Fibroblast of lung (primary cell): ENCODE measurements at regions not wholly inside any gene's neighbourhood (a gene's known extent, or its start where the extent isn't known, plus 50 kb on each side); places are given as distances from the start of the nearest gene placed in this dataset.
A peak's percentile ranks its signal among the peaks of the same experiment; 100 is the strongest.

ENCODE experiments used
- DNase-seq, 2 donors: peaks; one replicate each; pipeline versions ENCODE4 v3.0.0 to v3.0.0-alpha.2; 2010; ENCODE audit warnings: low read depth in 2 of 2
- H2AFZ ChIP-seq: 2 replicates; pipeline ENCODE4 v1.5.1; 2012; ENCODE audit warnings: low read length, control low read depth, inconsistent platforms
- H3K27ac ChIP-seq: 2 replicates; pipeline ENCODE4 v1.5.1; 2011; ENCODE audit warnings: low read length, control low read depth; ENCODE audit not compliant: insufficient read depth
- H3K27me3 ChIP-seq: 2 replicates; pipeline ENCODE4 v1.5.1; 2011; ENCODE audit warnings: mild to moderate bottlenecking, low read length; ENCODE audit not compliant: control insufficient read depth, insufficient read depth
- H3K36me3 ChIP-seq: 2 replicates; pipeline ENCODE4 v1.5.1; 2011; ENCODE audit warnings: low read length; ENCODE audit not compliant: control insufficient read depth, insufficient read depth
- H3K4me1 ChIP-seq: 2 replicates; pipeline ENCODE4 v1.5.1; 2011; ENCODE audit warnings: low read length; ENCODE audit not compliant: control insufficient read depth, insufficient read depth; ENCODE audit errors: extremely low read depth
- H3K4me2 ChIP-seq: 2 replicates; pipeline ENCODE4 v1.5.1; 2011; ENCODE audit warnings: low read length, control low read depth; ENCODE audit not compliant: insufficient read depth; ENCODE audit errors: extremely low read depth
- H3K4me3 ChIP-seq, 4 experiments: fragments of 200-600 bp in 1 of 4; sonication (generic) in 1 of 4; replicated peaks in 1 of 4; 2 replicates each; pipeline ENCODE4 v1.5.1; 2011 to 2016; ENCODE audit warnings: low read length in 4 of 4, low read depth in 3 of 4, mild to moderate bottlenecking in 3 of 4, control low read depth in 2 of 4, inconsistent platforms in 1 of 4, mixed read lengths in 1 of 4; ENCODE audit not compliant: insufficient read depth in 1 of 4; ENCODE audit errors: control extremely low read depth in 1 of 4
- H3K79me2 ChIP-seq: 2 replicates; pipeline ENCODE4 v1.5.1; 2012; ENCODE audit warnings: mild to moderate bottlenecking, low read length, inconsistent platforms; ENCODE audit not compliant: control insufficient read depth, insufficient read depth
- H3K9ac ChIP-seq: 2 replicates; pipeline ENCODE4 v1.5.1; 2011; ENCODE audit warnings: mild to moderate bottlenecking, low read length, control low read depth; ENCODE audit not compliant: insufficient read depth
- H3K9me3 ChIP-seq: 2 replicates; pipeline ENCODE4 v1.5.1; 2012; ENCODE audit warnings: low read depth, low read length; ENCODE audit not compliant: control insufficient read depth, insufficient read depth
- H4K20me1 ChIP-seq: 2 replicates; pipeline ENCODE4 v1.5.1; 2011; ENCODE audit warnings: low read length; ENCODE audit not compliant: control insufficient read depth, insufficient read depth; ENCODE audit errors: extremely low read depth
- CTCF ChIP-seq, 2 donors: IDR thresholded peaks in 1 of 2; conservative IDR thresholded peaks in 1 of 2; 1 replicate in 1 of 2; 2 replicates in 1 of 2; pipeline ENCODE4 v1.5.1; 2011 to 2012; ENCODE audit warnings: low read length in 2 of 2, control low read depth in 1 of 2, inconsistent platforms in 1 of 2, low read depth in 1 of 2, mild to moderate bottlenecking in 1 of 2
- EZH2 ChIP-seq: IDR thresholded peaks from 2 replicates; pipeline ENCODE4 v1.5.1; 2012; ENCODE audit warnings: low read length, control low read depth, mild to moderate bottlenecking; ENCODE audit errors: missing control alignments

DNA sequence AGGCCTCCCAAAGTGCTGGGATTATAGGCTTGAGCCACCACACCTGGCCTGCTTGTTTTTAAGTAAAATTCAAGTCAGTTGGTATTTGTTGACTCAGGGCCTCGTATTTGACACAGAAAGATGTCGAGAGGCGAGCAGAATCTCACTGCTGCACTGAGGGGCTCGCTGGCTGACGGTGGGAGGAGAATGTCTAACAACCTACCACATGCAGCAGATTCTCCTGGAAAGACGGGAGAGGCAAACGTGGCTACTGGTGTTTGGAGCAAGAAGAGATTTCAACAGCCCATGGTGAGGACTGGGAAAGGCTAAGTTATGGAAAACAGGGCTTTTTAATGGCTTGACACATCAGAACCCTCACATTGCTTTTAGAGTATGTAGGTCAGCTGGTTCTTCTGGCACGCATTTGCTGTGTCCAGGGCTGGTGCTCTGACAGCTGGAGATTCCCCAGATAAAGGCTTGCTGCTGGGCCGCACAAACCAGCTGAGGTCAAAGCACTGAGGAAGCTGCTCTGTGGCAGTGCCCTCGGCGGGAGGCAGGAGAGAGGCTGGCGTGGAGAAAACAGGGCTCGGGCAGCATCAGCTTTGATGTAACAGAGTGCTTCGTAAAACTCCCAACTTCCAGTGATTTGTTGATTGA, 84.2 kb upstream of the FRMD1 start:
- TF ChIP-seq EZH2 (no peak), CTCF (conservative IDR thresholded peaks at IDR 0.05 in 1 of 2, IDR thresholded peaks at IDR 0.05 in 1 of 2; ENCODE audit: low read depth in 1 of 2, low read length in 2 of 2) (no peak)
- no peak overlapping the region for H3K9ac ChIP-seq
- H3K36me3 ChIP-seq, result no peaks in the 10 kb centered on the region
- H3K4me3 ChIP-seq, result no peak overlapping the region
- no peaks in the 10 kb centered on the region for H3K9me3 ChIP-seq
- H3K79me2 ChIP-seq, result no peaks in the 10 kb centered on the region
- H3K4me2 ChIP-seq, result no peak overlapping the region
- no peak overlapping the region for H2AFZ ChIP-seq
- no peaks in the 10 kb centered on the region for H3K27me3 ChIP-seq
- peak in 1 of 2 donors; percentile 45 for DNase-seq
- no peaks in the 10 kb centered on the region for H3K4me1 ChIP-seq
- H4K20me1 ChIP-seq, result no peaks in the 10 kb centered on the region
- H3K27ac ChIP-seq, result no peak overlapping the region

DNA sequence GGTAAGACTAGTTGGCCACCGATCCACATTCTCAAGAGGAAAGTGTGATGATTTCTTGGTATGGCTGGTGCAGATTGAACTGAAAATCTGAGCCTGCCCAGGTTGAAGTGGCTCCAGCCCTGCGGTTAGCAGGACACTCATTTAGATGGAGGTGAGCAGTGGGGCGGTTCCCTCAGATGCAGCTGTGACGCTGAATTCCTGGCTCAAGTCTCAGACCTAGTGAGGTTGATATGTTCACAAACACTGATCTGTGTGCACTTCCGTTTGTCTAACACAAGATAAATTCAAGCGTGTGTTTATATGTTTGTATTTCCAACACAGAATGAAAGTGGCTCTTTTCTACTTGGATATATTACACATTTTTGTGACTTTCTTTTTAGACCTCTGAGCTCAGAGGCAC, 83.4 kb upstream of the FRMD1 start:
- no peak for TF ChIP-seq EZH2
- TF ChIP-seq CTCF (conservative IDR thresholded peaks at IDR 0.05 in 1 of 2, IDR thresholded peaks at IDR 0.05 in 1 of 2; ENCODE audit: low read depth in 1 of 2, low read length in 2 of 2), result no peak
- H2AFZ ChIP-seq, result no peak overlapping the region
- H3K4me3 ChIP-seq, result no peak overlapping the region
- DNase-seq, result no peak
- no peaks in the 10 kb centered on the region for H3K36me3 ChIP-seq
- H3K9ac ChIP-seq, result no peak overlapping the region
- no peaks in the 10 kb centered on the region for H3K79me2 ChIP-seq
- H3K9me3 ChIP-seq, result no peaks in the 10 kb centered on the region
- no peak overlapping the region for H3K27ac ChIP-seq
- H3K4me1 ChIP-seq, result no peaks in the 10 kb centered on the region
- no peaks in the 10 kb centered on the region for H4K20me1 ChIP-seq
- H3K4me2 ChIP-seq, result no peak overlapping the region
- H3K27me3 ChIP-seq, result no peaks in the 10 kb centered on the region

DNA sequence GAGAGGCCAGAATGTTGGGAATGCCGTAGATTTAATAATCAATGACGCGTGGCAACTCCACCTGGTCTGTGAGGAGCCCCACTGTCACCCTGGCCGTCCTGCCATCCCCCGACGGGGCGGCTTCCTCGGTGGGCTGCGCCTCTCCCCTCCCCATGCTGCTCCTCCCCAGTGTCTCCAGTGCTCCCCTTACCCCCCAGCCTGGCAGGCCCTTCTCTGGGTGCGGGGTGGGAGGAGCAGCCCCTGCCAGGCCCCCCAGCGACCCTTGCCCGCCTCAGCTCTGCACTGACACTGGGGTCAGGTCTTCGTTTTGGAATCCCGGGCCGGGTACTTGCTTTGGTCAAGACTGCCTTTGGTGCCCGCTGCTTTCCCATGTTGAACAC, 82.3 kb upstream of the FRMD1 start:
- Histone ChIP-seq H3K27ac (no peak overlapping the region), H3K4me3 (no peak overlapping the region), H3K79me2 (no peaks in the 10 kb centered on the region), H2AFZ (no peak overlapping the region), H3K9me3 (no peaks in the 10 kb centered on the region), H3K27me3 (no peaks in the 10 kb centered on the region), H3K4me1 (no peaks in the 10 kb centered on the region), H3K9ac (no peak overlapping the region), H4K20me1 (no peaks in the 10 kb centered on the region), H3K4me2 (no peak overlapping the region), H3K36me3 (no peaks in the 10 kb centered on the region)
- no peak for DNase-seq
- TF ChIP-seq EZH2 (no peak), CTCF (conservative IDR thresholded peaks at IDR 0.05 in 1 of 2, IDR thresholded peaks at IDR 0.05 in 1 of 2; ENCODE audit: low read depth in 1 of 2, low read length in 2 of 2) (no peak)
